NCI-H1105 treated with DMSO at 0.1 percent for 48 hours (cell line): ENCODE measurements at regions not wholly inside any gene's neighbourhood (a gene's known extent, or its start where the extent isn't known, plus 50 kb on each side); places are given as distances from the start of the nearest gene placed in this dataset.

Experiments
- DNase-seq: peaks from one replicate; lab custom pipeline; 2025; lab: John Stamatoyannopoulos, UW

DNA sequence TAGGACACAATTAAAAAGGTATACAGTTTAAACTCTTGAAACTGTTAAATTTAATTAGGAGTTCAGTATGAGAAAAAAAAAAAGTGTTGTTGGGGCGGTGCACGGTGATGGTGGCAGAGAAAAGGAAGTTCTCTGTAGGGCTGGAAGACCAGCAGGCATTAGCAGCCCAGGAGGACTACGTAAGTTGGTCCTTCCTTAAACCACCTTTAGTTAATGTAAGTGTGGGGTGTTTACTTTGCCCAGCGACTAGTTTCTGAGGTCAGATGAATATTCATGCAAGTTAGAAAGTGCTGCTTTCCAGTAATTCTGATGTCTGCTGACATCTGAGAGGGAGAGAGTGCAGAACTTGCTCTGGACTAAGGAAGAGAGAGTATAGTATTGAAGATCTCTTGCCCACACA, 54.9 kb downstream of the NKX2-1 start:
- DNase-seq, result no peak

DNA sequence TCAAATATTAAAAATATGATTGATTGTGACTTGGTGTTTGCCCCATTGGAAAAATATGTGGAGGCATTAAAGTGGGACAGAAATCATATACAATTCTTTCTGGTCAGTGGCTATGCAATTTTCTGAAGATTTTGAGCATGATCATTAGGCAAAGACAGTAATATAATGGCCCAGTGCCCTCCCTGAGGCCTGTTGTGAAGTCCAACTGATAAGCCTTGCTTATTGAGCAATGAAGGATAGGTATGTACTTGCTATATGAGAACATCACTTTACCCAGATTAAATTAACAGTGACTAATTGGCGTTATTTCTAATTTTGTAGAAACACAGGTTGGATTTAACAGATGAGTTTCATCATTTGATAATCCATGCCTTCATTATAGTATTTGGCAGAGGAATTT, 57.1 kb downstream of the NKX2-1 start:
- DNase-seq, result no peak

DNA sequence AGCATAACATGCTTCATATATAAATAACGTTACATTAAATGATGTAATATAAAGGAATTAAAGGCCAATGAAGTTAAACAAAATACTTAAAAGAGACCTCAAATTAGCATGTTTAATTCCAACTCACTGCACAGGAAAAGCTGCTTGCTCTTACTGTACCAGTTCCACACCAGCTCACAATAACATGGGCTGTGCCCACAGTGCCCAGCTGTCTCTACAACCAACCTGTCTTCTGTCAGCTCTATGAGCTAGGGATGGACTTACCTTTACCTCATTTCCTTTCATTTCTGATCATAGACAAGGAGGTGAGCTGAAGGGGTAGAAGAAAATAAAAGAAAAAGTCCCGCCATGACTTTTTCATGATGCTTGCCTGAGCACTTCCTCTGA, 64.8 kb downstream of the NKX2-1 start:
- no peak for DNase-seq

DNA sequence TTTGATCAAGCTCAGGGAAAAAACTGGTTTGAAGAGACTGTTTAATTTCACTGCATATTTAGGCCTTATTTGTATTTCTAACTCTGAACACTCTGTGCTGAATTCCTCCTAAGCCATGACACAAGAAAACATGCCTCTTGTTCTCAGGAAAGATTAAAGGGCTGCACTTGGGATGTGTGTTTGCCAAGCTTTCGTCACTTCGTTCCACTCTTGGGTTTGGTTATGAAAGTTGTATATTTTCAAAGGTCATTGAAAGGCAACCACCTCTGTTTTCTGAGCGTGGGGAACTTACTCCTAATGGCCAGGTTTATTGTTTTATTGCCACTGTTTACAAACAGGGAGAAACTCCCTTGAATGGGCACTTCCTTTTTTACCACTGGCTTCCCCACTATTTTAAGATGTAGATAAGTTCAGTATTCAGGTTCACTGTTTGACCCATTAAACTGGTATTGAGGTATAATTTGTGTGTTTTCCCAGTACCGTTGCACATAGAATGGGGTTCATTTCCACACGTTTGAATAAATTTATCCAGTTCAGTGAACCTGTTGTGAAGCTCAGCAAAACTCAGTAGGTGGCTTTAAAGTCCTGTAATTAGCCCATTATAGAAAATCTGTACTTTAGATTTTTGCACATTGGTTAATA, 65.3 kb downstream of the NKX2-1 start:
- DNase-seq, result no peak

DNA sequence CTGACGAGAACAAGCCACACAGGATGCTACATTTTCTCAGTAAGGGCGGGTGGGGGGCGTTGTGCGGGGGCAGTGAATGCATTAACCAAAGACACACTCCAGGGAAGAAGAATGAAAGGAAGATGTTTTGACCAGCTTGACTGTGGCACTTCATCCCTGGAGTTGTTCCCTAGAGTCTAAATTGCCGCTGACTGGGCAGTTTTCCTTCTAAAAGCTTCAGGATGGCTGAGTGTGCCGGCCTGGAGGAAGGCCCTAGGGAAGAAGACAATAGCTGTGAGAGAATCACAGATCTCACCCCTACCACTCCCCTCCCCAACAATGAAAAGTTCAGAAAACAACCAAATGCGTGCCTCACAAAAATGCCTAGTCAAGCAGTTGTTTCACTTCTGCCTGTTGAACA, 67.2 kb downstream of the NKX2-1 start:
- peak; percentile 57 for DNase-seq

DNA sequence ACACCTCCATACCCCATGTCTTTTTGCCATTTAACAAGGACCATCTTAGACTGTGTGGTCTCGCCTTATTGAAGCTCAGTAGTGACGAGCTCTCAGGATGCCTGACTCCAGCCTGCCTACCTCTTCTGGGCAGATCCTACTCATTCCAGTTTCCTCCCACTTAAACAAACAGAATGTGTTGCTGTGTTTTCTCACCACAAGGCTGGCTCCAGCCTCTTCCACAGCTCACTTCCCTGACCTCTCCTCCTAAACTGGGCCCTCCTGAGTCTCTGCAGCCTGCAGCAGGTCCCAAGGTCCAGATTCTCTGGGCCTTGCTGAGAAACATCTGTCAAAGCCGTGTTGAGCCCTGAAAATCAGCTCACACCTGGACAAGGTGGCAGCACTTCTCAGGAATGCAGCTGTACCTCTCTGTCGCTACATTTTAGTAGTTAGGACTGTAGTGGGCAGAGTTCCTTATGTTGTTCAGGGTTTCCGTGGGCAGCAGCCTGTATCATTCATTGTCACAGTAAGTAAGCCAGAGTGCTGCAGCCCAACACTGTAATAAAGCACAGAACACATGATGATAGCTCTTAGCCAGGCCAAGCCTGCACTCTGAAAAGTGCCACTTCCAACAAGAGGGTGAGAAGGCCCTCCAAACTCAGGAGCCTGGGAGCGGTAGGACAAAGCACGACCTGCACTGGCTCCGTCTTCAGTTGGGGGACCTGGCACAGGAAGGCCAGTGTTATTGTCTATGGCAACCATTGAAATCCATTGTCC, 68.5 kb downstream of the NKX2-1 start:
- no peak for DNase-seq

DNA sequence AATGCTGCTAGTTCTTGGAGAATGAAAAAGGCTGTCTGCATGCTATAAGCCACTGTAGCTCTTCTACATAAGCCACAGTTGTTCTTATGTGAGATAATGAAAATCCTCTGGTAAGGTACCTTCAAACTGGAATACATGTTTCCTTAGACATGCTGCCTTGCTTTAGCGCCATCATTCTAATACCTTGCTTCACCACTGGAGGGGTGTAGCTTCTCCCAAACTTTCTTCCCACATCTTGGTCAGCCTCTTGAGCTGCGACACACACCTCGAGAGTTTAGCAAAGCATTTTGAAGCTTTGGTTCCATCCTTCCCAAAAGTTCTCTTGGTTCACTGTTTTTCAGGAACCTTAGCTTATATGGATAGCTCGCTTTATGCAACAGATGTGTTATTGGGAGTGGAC, 69.5 kb downstream of the NKX2-1 start:
- no peak for DNase-seq

DNA sequence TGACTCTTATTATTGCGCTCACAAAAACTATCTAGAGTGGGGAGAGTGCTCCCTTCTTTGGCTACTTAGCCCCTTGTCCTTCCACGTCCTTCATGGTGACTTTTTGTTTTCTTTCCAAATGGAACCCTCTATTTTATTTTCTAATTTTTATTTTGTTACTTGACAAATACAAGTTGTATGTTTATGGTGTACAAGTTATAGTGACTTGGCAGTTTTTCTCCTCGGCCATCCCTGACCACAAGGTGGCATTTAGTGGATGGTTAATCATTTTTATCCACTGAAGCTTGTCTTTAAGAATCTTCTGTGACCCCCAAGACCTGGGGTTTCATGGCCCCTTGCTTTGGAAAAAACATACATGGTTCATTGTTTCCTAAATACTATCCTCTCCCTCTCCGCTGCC, 70.1 kb downstream of the NKX2-1 start:
- DNase-seq, result no peak

DNA sequence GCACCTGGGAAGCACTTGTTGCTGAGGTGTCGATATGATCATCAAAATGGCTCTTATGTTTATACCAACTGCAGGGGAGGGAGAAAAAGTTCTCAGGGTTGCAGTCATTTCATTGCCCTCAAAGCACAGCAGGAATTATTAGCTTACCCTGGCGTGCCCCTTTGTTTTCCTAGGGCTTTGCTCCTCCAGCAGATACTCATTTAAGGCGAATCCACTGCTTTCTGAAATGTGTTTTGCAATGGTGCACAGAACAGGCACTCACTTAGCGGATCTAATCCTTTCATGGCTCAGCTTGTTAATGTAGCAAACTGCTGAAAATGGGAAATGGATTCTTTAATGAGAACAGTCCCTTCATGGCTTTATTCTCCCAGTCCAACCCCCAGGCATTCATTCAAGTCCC, 76.7 kb downstream of the NKX2-1 start:
- no peak for DNase-seq

DNA sequence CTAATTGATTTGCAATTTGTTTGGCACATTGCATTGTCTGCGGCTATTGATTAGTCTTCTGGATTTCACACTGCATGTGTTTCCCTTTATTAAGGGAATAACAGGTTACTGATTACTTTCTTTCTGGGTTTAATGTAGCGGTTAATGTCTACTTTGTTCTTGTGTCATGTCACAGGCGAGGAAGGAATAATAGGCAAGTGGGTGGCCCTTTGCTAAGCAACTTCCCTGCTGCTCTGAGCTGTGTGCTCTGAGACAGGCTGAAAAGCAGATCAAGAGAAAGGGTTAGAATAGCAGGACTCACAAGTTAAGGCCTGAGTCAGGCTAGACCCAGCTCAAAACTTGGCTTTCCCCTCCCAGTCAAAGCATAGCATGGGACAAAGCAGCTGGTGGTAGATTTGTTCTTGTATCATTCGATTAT, 77.2 kb downstream of the NKX2-1 start:
- DNase-seq, result no peak

DNA sequence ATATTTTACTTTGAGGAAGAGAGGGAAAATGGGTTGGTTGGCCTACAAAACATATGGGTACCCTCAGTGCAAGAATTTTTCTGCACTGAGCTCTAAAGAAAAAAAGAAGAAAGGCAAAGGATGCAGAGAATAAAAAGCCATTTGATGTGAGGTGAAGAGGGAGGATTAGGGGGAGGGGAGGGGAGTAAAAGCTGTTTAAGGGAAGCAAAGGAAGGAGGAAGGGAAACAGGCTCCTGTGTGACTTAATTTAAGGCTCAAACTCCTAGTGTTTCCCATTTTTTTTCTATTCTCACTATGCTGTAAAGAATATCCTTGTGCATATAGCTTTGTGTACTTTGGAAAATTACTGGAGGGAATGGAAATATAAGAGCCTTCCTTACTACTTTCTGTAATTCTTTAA, 78.7 kb downstream of the NKX2-1 start:
- DNase-seq, result no peak

DNA sequence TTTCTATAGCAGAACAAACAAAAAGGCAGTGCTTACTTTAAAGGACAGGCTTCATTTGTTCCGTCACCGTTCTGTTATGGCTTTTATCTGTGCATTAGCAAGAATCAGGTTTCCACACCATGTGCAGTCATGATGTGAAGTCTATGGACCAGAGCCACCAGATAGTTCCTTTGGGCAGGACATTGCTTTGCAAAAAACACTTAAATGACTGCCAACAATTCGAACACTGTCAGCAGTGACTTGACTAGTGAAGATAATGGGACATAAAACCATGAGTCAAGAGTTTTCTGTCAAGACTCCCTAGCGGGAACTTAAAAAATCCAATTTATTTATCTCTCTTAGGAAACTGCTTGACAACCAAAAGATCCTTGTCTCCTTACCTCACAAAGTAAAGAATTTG, 80.3 kb downstream of the NKX2-1 start:
- no peak for DNase-seq

DNA sequence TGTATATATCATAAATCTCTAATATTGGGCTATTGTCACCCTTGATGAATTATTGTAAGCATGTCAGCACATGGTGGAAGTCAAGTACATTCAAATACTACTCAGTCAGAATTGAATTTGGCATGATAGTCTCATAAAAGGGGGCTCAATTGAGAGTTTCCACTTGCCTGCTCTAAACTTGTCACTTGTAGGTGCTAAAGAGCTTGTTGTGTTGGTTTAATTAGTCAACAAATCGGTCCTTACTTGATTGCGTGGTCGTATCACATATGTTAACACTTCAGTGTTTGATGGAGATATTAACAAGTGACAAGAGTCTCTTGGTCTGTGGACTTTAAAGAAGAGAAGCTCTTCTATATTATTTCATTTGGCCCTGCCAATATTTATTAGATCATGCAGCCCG, 81.1 kb downstream of the NKX2-1 start:
- peak; percentile 82 for DNase-seq

DNA sequence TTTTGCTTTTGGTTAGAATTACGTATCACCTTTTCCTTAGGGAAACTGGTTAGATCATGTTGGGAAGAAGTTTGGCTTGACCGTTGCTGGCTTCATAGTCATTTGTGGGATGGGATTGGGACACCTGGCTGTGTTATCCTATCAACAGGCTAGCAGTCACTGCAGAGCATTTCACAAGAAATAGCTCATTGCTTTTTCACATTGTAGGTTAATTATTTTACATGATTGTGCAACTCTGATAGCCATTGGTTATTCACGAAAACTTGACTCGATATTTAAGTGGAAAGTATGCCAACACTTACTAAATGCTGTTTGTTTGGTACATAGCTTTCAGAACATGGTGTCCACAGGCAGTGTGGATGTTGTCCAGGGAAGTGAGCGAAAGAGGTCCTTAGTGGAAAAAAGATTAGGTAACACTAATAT, 89.4 kb downstream of the NKX2-1 start:
- DNase-seq, result no peak

DNA sequence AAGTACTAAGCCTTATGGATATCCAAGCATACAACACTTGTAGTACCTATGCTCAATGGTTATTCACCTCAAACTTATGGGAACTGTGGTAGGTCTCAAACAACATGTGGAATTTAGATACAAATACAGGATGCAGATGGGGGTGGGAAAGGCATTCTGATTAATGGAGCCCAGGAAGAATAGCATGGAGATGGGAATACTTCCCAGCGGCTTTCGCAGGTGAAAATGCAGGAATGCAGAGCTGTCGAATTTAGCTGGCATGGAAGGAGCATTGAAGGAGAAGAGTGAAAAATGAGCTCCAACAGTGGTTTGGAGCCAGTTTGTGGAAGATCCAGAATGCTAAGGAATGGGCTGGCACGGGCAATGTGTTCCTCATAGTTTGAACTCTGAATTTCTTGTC, 89.9 kb downstream of the NKX2-1 start:
- no peak for DNase-seq

DNA sequence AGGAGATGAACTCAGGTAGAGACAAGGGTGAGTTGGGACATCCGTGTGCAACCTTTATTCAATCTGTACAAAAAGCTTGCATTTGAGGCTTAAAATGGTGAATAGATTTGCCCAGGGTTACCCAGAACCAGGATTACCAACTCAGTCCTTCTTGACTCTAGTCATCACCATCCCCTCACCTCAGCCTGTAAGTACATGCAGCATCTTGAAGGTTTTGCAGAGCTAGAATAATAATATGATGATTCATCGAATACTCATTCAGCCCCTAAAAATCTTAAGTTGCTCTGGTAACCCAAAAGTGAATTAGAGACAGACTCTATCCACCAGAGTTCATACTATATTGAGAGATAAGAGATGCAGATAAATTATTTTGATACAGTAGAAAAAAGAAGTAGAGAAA, 90.3 kb downstream of the NKX2-1 start:
- no peak for DNase-seq

DNA sequence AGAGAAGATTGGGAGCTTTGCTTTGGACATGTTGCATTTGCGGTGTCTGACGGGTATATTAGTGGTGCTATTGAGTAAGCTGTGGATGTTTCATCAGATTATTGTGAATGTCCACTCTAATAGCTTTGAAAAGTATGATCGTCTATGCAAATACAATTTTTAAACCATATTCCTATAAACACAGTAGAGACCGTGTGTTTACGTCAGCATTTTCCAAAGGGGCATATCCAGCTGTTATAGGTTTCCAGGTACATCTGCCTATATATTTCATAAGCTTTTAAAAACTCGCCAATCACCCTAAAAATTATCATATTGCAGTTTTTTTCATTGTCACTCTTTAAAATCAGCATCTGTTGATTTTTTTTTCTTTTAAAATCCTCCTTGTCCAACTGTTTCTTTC, 91.7 kb downstream of the NKX2-1 start:
- DNase-seq, result no peak

DNA sequence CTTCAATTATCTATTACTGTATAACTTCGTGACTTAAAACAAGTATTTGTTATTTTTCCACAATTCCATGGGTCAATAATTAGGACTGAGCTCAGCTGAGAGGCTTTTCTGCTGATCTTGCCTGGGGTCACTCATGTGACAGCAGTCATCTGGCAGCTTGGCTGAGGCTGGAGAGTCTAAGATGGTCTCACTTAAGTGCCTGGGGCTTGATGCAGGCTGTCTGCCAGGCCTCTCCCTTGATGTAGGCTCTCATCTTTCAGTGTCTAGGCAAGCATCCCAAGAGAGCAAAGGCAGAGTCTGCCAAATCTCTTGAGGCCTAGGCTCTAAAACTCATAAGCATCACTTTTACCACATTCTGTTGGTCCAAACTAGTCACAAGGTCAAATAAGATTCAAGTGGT, 93.2 kb downstream of the NKX2-1 start:
- peak; percentile 47 for DNase-seq

DNA sequence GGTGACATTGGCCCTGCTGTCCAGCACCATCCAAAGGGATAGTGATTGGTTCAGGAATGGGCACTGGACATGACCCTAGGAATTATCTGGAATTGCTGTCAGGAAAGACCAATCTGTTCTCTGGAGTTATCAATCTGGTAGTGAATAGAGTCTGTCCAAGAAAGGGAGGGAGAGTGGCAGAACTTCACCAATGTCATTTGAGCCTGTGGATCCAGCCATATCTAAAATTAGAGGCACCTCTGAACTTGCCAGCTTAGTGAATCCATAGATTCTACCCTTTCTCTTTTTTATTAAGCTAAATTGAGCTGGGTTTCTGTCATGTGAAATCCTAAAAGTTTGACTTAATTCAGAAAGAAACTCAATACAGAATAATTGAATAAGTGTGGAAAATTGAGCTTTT, 93.9 kb downstream of the NKX2-1 start:
- DNase-seq, result no peak

DNA sequence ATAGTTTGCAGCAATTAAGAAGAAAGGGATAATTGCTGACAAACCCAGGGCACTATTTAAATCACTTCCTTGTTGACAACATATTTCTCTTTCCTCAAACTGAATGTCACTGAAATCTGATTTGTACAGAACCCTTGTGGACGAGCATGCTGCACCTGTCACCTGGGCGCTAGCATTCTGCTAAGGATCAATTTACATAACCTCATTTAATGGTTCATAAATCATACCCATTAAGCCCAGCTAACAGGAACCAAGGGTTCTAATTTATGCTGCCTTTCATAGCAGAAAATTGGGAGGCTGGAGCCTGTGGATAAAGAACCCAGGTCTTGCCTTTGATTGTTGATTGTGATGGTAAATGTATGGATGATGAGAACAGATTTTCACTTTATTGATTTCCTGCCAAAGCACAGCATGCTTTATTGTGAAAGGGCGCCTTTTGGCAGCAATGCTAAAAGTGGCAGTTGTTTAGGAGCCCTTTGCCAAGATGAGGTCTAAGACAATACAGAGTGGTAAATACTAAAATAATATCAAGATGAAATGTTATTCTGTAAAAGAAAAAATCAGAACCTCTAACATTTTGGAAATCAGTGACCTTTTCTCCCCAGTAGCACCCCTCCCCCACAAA, 95.4 kb downstream of the NKX2-1 start:
- DNase-seq, result peak; percentile 100

DNA sequence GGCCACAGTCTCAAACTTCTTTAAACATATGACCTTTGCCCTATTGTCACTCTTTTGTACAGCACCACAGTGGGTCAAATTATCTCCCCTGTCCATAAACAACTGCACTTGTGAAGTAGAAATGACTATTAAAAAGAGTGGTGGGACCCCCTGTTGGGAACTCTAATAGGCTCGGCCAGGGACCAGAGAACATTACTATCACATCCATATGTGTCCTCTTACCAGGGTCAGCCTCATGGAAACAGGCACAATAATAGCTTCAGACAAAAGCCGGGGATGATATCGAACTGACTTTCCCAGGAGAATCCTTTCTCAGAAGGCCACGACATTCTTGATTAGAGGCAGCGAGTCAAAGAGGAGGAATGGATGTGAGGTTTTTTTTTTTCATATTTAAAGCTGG, 96.6 kb downstream of the NKX2-1 start:
- DNase-seq, result no peak

DNA sequence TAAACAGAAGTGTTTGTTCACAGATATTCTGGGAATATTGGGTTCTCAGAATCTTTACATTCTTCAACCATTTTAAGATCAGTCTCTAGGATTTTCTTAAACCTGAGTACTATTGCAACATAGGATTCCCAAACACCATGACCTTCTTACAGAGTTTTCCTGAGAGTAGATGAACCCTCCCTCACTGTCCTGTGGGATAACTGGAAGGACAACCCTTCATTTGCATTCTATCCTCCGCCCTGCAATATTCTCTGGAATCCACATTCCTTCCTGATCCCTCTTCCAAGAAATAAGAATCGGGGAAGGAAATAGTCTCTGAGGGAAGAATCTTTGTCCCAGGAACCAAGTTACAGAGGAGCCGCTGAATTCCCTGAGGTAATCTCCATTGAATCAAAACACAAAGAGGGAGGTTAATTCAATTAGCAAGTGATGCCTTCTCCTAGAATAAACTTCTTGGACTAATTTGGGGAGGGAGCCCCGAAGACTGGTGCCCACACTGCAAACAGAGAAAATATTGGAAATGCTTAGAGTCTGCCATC, 99.8 kb upstream of the MBIP start:
- DNase-seq, result no peak

DNA sequence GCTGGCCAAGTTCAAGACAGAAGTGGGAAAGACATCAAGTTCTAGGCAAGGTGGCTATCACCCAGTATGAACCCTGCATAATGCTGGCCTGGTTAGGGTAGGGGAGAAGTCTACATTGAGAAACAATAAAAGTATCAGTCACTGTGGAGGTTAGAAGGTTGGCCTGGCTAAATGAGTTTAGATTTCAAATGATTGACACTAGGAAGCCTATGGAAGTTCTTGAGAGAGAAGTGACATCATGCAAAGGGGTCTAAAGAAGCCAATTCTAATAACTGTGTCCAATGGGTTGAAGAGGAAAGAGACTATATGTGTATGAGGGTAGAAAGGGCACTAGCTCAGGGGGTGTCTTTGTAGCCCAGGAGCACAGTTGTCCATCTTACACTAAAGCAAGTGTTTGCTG, 98.5 kb upstream of the MBIP start:
- DNase-seq, result no peak
